ENCODE measurements at regions not wholly inside any gene's neighbourhood (a gene's known extent, or its start where the extent isn't known, plus 50 kb on each side); places are given as distances from the start of the nearest gene placed in this dataset.

GRCh38 chr7:156067156-156067555, 254.9 kb upstream of the SHH start:
- TF ChIP-seq CTCF (conservative IDR thresholded peaks at IDR 0.05): no peak
- no peak for TF ChIP-seq ZFX (IDR thresholded peaks at IDR 0.05)

Data from C4-2B (cell line).